GM19324 (cell line): ENCODE measurements at regions not wholly inside any gene's neighbourhood (a gene's known extent, or its start where the extent isn't known, plus 50 kb on each side); places are given as distances from the start of the nearest gene placed in this dataset.
"Not testable (repeated sequence)": the region's sequence is repeated elsewhere in the genome, so short reads cannot be mapped to it uniquely, and the experiment has no call there.

ENCODE experiments used
- ATAC-seq: cut with Tn5 transposase; IDR thresholded peaks from one replicate; pipeline ENCODE4 v1.9.1; 2021; ENCODE audit warnings: mild to moderate bottlenecking, moderate library complexity; ENCODE audit not compliant: unreplicated experiment, low FRiP score

GRCh38 chr12:60182354-60182753, 586.5 kb downstream of the SLC16A7 start:
- no peak for ATAC-seq

GRCh38 chr12:60184096-60184495, 588.3 kb downstream of the SLC16A7 start:
- ATAC-seq = no peak

GRCh38 chr12:60185060-60185459, 589.2 kb downstream of the SLC16A7 start:
- no peak for ATAC-seq

GRCh38 chr12:60191271-60191670, 595.4 kb downstream of the SLC16A7 start:
- ATAC-seq = no peak

GRCh38 chr12:60191676-60192359, 596.0 kb downstream of the SLC16A7 start:
- no peak for ATAC-seq

GRCh38 chr12:60194678-60195077, 598.8 kb downstream of the SLC16A7 start:
- no peak for ATAC-seq

GRCh38 chr12:60195483-60195882, 599.7 kb downstream of the SLC16A7 start:
- no peak for ATAC-seq

GRCh38 chr12:60196366-60196765, 600.5 kb downstream of the SLC16A7 start:
- ATAC-seq = no peak

- ATAC-seq = no peak
These were observed 601.8 kb downstream of the SLC16A7 start for GRCh38 chr12:60197589-60197988.

- no peak for ATAC-seq
These were observed 606.1 kb downstream of the SLC16A7 start for GRCh38 chr12:60201891-60202290.

GRCh38 chr12:60205500-60205899, 609.7 kb downstream of the SLC16A7 start:
- no peak for ATAC-seq

- ATAC-seq = no peak
These were observed 613.7 kb downstream of the SLC16A7 start for GRCh38 chr12:60209521-60209920.

GRCh38 chr12:60209933-60210332, 614.1 kb downstream of the SLC16A7 start:
- no peak for ATAC-seq

GRCh38 chr12:60210756-60211155, 614.9 kb downstream of the SLC16A7 start:
- no peak for ATAC-seq

GRCh38 chr12:60211244-60211643, 615.4 kb downstream of the SLC16A7 start:
- no peak for ATAC-seq

- no peak for ATAC-seq
These were observed 616.6 kb downstream of the SLC16A7 start for GRCh38 chr12:60212159-60213000.

- not testable (repeated sequence) for ATAC-seq
These were observed 617.4 kb downstream of the SLC16A7 start for GRCh38 chr12:60213272-60213671.

GRCh38 chr12:60216226-60216625, 620.4 kb downstream of the SLC16A7 start:
- ATAC-seq = no peak

GRCh38 chr12:60223242-60223641, 627.4 kb downstream of the SLC16A7 start:
- ATAC-seq = no peak

- no peak for ATAC-seq
These were observed 629.6 kb downstream of the SLC16A7 start for GRCh38 chr12:60225216-60226000.

GRCh38 chr12:60227916-60228315, 632.1 kb downstream of the SLC16A7 start:
- ATAC-seq = no peak
